Stomach (tissue), 4 donors: ENCODE measurements at regions not wholly inside any gene's neighbourhood (a gene's known extent, or its start where the extent isn't known, plus 50 kb on each side); places are given as distances from the start of the nearest gene placed in this dataset.

Experiments
- POLR2A ChIP-seq, 4 donors: fragments of 450-650 bp; IDR thresholded peaks; one replicate each; pipeline ENCODE4 v1.6.1; 2016; ENCODE audit warnings: antibody characterized with exemption in 4 of 4, control low read depth in 2 of 4, mild to moderate bottlenecking in 1 of 4, moderate library complexity in 1 of 4
- TF ChIP-seq, protein P1 (sequence below), 7 experiments: fragments of 450-650 bp in 4 of 7; fragments of 200-600 bp in 3 of 7; sonication (generic) in 3 of 7; IDR thresholded peaks; one replicate each; pipeline ENCODE4 v1.5.1; 2016 to 2019; ENCODE audit warnings: antibody characterized with exemption in 7 of 7, control low read depth in 2 of 7, mild to moderate bottlenecking in 1 of 7

DNA sequence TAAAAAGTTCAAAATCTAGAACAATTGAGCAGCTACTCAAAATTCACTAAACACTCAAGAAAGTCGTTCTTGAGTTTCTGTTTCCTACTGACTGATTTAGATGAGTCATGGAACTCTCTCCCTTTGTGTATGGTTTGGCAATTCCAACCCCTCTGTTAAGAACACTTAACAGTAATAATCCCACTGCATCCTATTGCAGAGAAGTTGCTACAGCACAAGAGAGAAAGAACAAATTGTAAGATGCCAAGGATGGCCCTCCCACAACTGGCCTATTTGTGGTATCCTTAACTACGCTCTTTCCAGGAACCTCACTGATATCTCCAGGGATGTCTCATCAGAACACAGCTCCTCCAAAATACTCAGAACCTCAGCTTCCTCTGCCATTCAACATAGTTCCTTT, 701.8 kb upstream of the TENM3 start:
- TF ChIP-seq, protein P1, sequence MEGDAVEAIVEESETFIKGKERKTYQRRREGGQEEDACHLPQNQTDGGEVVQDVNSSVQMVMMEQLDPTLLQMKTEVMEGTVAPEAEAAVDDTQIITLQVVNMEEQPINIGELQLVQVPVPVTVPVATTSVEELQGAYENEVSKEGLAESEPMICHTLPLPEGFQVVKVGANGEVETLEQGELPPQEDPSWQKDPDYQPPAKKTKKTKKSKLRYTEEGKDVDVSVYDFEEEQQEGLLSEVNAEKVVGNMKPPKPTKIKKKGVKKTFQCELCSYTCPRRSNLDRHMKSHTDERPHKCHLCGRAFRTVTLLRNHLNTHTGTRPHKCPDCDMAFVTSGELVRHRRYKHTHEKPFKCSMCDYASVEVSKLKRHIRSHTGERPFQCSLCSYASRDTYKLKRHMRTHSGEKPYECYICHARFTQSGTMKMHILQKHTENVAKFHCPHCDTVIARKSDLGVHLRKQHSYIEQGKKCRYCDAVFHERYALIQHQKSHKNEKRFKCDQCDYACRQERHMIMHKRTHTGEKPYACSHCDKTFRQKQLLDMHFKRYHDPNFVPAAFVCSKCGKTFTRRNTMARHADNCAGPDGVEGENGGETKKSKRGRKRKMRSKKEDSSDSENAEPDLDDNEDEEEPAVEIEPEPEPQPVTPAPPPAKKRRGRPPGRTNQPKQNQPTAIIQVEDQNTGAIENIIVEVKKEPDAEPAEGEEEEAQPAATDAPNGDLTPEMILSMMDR (IDR thresholded peaks at IDR 0.05), result no peak
- TF ChIP-seq POLR2A (IDR thresholded peaks at IDR 0.05), result no peak
